Heart right ventricle (tissue), 16 donors: ENCODE measurements at regions not wholly inside any gene's neighbourhood (a gene's known extent, or its start where the extent isn't known, plus 50 kb on each side); places are given as distances from the start of the nearest gene placed in this dataset.
"Not testable (repeated sequence)": the region's sequence is repeated elsewhere in the genome, so short reads cannot be mapped to it uniquely, and the experiment has no call there.

Source experiments
- ATAC-seq, 8 donors: fragments of 200-7000 bp; cut with Tn5 transposase; one replicate each; pipeline ENCODE4 v1.9.1; 2020; ENCODE audit warnings: mild to moderate bottlenecking in 8 of 8, moderate library complexity in 8 of 8, moderate number of reproducible peaks in 1 of 8
- DNase-seq, 2 donors: peaks; one replicate each; pipeline ENCODE4 v3.0.0-alpha.2; 2020
- H3K27ac ChIP-seq, 10 donors: fragments of 200-600 bp; sonication (generic) in 2 of 10; one replicate each; pipeline versions ENCODE4 v1.5.0 to v1.8.0; 2020 to 2022; ENCODE audit warnings: mild to moderate bottlenecking in 3 of 10
- H3K27me3 ChIP-seq, 7 donors: fragments of 200-600 bp; one replicate each; pipeline ENCODE4 v1.8.0; 2021 to 2022; ENCODE audit warnings: mild to moderate bottlenecking in 2 of 7
- H3K36me3 ChIP-seq, 9 donors: fragments of 200-600 bp; sonication (generic) in 1 of 9; one replicate each; pipeline versions ENCODE4 v1.5.0 to v1.8.0; 2020 to 2022; ENCODE audit warnings: mild to moderate bottlenecking in 2 of 9
- H3K4me1 ChIP-seq, 9 donors: fragments of 200-600 bp; sonication (generic) in 1 of 9; one replicate each; pipeline versions ENCODE4 v1.5.0 to v1.8.0; 2020 to 2022; ENCODE audit warnings: mild to moderate bottlenecking in 4 of 9
- H3K4me3 ChIP-seq, 10 donors: fragments of 200-600 bp; sonication (generic) in 2 of 10; one replicate each; pipeline versions ENCODE4 v1.5.0 to v1.8.0; 2020 to 2022; ENCODE audit warnings: mild to moderate bottlenecking in 7 of 10, moderate library complexity in 2 of 10
- H3K9me3 ChIP-seq, 11 donors: fragments of 200-600 bp in 10 of 11; sonication (generic) in 2 of 11; one replicate each; pipeline versions ENCODE4 v1.5.0 to v1.8.0; 2013 to 2022; ENCODE audit warnings: mild to moderate bottlenecking in 2 of 11, control low read depth in 1 of 11, moderate library complexity in 1 of 11
- WGBS, 2 donors: extraction: QIAGEN DNeasy Blood & Tissue Kit; methylation state at CpG; one replicate each; pipeline ENCODE4 v1.1.7; 2013; ENCODE audit warnings: inconsistent platforms in 1 of 2; 5-methylcytosine and 5-hydroxymethylcytosine counted together
- intact Hi-C, 10 donors: fragments of 100-400 bp; cut with DNase I; formaldehyde crosslinking; loops; one replicate each; pipeline versions ENCODE4 v1.11.1 to v1.14.2; 2022
- TF ChIP-seq, protein P1 (sequence below), 9 donors: fragments of 200-600 bp; sonication (generic) in 2 of 9; IDR thresholded peaks; one replicate each; pipeline versions ENCODE4 v1.5.0 to v1.8.0; 2021 to 2022; ENCODE audit warnings: antibody characterized with exemption in 9 of 9, mild to moderate bottlenecking in 5 of 9, moderate library complexity in 1 of 9
- donor health status: Arrhythmogenic right ventricular cardiomyopathy.
- donor health status: ischemic (EF 13 %, LVEDD 7.1; RV severe dilation, severe dysfunction).
- donor health status: healthy with polysubstance abuse.
- donor health status: DM: no; HTN: yes; CAD: no.
- donor health status: DM: no; HTN: no; CAD: no.
- donor health status: ischemic (EF 25% LVEDD 6.9; RV normal size, moderate dysfunction).
- donor health status: ischemic (EF 25% LVEDD 5.7; RV mildly dilated, moderate dysfunction).
- donor health status: healthy.
- donor health status: DM: yes; HTN: yes; CAD: no.
- donor health status: Ischemic cardiomyopathy.
- donor health status: ischemic (EF 35%, LVEDD 5.7; RV mildly dilated, moderate dysfunction).
- donor health status: nonischemic (EF 11% LVEDD 7.7; RV severe dilation, severe dysfunction).
- donor health status: DM: yes; HTN: yes; CAD: no.
- donor health status: PGD.
- donor health status: ischemic (EF 29% LVEDD 5.4; RV normal size, mild dysfunction).
- donor health status: nonischemic (EF 23%, LVEDD 6.1; RV moderate dilation, normal function).

- H3K4me3 ChIP-seq, result no peak overlapping the region
- H3K4me1 ChIP-seq, result no peaks in the 10 kb centered on the region
- no peak for ATAC-seq
- no peaks in the 10 kb centered on the region for H3K9me3 ChIP-seq
- no peaks in the 10 kb centered on the region for H3K27me3 ChIP-seq
- TF ChIP-seq, protein P1, sequence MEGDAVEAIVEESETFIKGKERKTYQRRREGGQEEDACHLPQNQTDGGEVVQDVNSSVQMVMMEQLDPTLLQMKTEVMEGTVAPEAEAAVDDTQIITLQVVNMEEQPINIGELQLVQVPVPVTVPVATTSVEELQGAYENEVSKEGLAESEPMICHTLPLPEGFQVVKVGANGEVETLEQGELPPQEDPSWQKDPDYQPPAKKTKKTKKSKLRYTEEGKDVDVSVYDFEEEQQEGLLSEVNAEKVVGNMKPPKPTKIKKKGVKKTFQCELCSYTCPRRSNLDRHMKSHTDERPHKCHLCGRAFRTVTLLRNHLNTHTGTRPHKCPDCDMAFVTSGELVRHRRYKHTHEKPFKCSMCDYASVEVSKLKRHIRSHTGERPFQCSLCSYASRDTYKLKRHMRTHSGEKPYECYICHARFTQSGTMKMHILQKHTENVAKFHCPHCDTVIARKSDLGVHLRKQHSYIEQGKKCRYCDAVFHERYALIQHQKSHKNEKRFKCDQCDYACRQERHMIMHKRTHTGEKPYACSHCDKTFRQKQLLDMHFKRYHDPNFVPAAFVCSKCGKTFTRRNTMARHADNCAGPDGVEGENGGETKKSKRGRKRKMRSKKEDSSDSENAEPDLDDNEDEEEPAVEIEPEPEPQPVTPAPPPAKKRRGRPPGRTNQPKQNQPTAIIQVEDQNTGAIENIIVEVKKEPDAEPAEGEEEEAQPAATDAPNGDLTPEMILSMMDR (IDR thresholded peaks at IDR 0.05), result no peak
- intact Hi-C loops, result no loop called here
- 82% methylated on average over 9 of the region's 9 CpGs for WGBS, 2 donors
- H3K27ac ChIP-seq, result no peak overlapping the region
- no peak for DNase-seq
- H3K36me3 ChIP-seq, result no peaks in the 10 kb centered on the region
Measured at GRCh38 chr4:97038146-97038516, 1105.1 kb downstream of the STPG2 start.

- Histone ChIP-seq H3K27ac (no peak overlapping the region), H3K36me3 (no peaks in the 10 kb centered on the region), H3K9me3 (no peaks in the 10 kb centered on the region), H3K4me1 (no peaks in the 10 kb centered on the region), H3K4me3 (no peak overlapping the region), H3K27me3 (no peaks in the 10 kb centered on the region)
- intact Hi-C loops, result no loop called here
- TF ChIP-seq, protein P1 (IDR thresholded peaks at IDR 0.05), result no peak
- DNase-seq, result no peak
- no peak for ATAC-seq
- 72 to 86% methylated on average over 3 of the region's 3 CpGs for WGBS, 2 donors
Measured at GRCh38 chr4:97072666-97073065, 1070.6 kb downstream of the STPG2 start.

- intact Hi-C loops, result no loop called here
- H3K27ac ChIP-seq, result no peak overlapping the region
- WGBS, 2 donors, result 77 to 80% methylated on average over 3 of the region's 3 CpGs
Measured at GRCh38 chr4:97073194-97073593, 1070.1 kb downstream of the STPG2 start.

GRCh38 chr4:97074531-97074930 lies 1068.7 kb downstream of the STPG2 start:
- ATAC-seq, result no peak
- TF ChIP-seq, protein P1 (IDR thresholded peaks at IDR 0.05), result no peak
- Histone ChIP-seq H3K27ac (no peak overlapping the region), H3K36me3 (no peaks in the 10 kb centered on the region), H3K9me3 (no peaks in the 10 kb centered on the region), H3K4me3 (no peak overlapping the region), H3K4me1 (no peaks in the 10 kb centered on the region), H3K27me3 (no peaks in the 10 kb centered on the region)
- intact Hi-C loops, result no loop called here
- no peak for DNase-seq
- WGBS, 2 donors, result 88 to 92% methylated on average over 2 of the region's 2 CpGs

More at GRCh38 chr4:97073194-97073593, 1070.1 kb downstream of the STPG2 start:
- Histone ChIP-seq H3K9me3 (no peaks in the 10 kb centered on the region), H3K4me3 (no peak overlapping the region), H3K27me3 (no peaks in the 10 kb centered on the region), H3K36me3 (no peaks in the 10 kb centered on the region), H3K4me1 (no peaks in the 10 kb centered on the region)
- no peak for ATAC-seq
- TF ChIP-seq, protein P1 (IDR thresholded peaks at IDR 0.05), result no peak
- no peak for DNase-seq

DNA sequence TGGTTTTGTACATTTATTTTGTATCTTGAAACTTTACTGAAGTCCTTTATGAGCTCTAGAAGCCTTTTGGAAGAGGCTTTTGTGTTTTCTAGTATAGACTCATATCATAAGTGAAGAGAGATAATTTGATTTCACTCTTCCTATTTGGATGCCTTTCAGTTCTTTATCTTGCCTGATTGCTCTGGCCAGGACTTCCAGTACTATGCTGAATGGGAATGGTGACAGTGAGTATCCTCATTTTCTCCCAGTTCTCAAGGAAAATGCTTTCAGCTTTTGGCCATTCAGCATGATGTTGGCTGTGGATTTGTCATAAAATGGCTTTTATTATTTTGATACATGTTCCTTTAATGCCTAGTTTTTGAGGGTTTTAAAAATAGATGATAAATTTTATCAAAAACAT lies 1061.3 kb downstream of the STPG2 start:
- TF ChIP-seq, protein P1 (IDR thresholded peaks at IDR 0.05), result no peak
- no peaks in the 10 kb centered on the region for H3K4me1 ChIP-seq
- DNase-seq, result no peak
- no peaks in the 10 kb centered on the region for H3K27me3 ChIP-seq
- H3K36me3 ChIP-seq, result no peaks in the 10 kb centered on the region
- intact Hi-C loops, result no loop called here
- peak in 1 of 8 donors; percentile 47 for ATAC-seq
- H3K4me3 ChIP-seq, result no peak overlapping the region
- H3K9me3 ChIP-seq, result peaks cover 0 to 11% (median 0%) of the 10 kb centered on the region in 11 donors
- no peak overlapping the region for H3K27ac ChIP-seq

DNA sequence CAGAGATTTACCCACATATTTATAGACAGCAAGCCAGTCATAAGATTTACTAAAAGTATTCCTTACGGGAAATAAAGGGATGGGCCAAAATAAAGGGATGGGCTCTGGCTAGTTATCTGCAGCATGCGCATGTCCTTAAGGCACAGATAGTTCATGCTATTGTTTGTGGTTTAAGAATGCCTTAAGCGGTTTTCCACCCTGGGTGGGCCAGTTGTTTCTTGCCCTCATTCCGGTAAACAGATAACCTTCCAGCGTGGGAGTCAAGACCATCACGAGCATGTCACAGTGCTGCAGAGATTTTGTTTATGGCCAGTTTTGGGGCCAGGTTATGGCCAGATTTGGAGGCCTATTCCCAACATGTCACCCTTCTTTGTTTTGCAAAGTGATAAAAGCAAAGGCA lies 1046.2 kb downstream of the STPG2 start:
- H3K4me1 ChIP-seq, H3K27me3 ChIP-seq, intact Hi-C loops, H3K9me3 ChIP-seq, H3K27ac ChIP-seq, H3K36me3 ChIP-seq, H3K4me3 ChIP-seq, ATAC-seq, DNase-seq: not testable (repeated sequence)
- 62 to 64% methylated on average over 6 of the region's 6 CpGs for WGBS, 2 donors

- H3K27me3 ChIP-seq, DNase-seq, H3K4me3 ChIP-seq, H3K9me3 ChIP-seq, H3K27ac ChIP-seq, H3K4me1 ChIP-seq, H3K36me3 ChIP-seq, intact Hi-C loops, ATAC-seq: not testable (repeated sequence)
- WGBS, 2 donors, result 90 to 93% methylated on average over 7 of the region's 7 CpGs
Measured at GRCh38 chr4:97101171-97101570, 1042.1 kb downstream of the STPG2 start.
